ENCODE measurements at regions not wholly inside any gene's neighbourhood (a gene's known extent, or its start where the extent isn't known, plus 50 kb on each side); places are given as distances from the start of the nearest gene placed in this dataset.

GRCh38 chr18:76691800-76692199 lies 130.6 kb upstream of the ZNF236 start:
- Histone ChIP-seq H3K27me3 (ENCODE audit: insufficient read depth, low read length, poor library complexity) (no peaks in the 10 kb centered on the region), H3K79me2 (ENCODE audit: control insufficient read depth, insufficient read depth, low read length) (no peaks in the 10 kb centered on the region), H3K4me3 (ENCODE audit: low read length) (no peak overlapping the region), H3K79me1 (ENCODE audit: low read length) (no peaks in the 10 kb centered on the region), H3K27ac (ENCODE audit: low read depth, low read length) (no peak overlapping the region), H3K18ac (ENCODE audit: low read length) (no peak overlapping the region), H3K9ac (ENCODE audit: low read length) (no peak overlapping the region), H2BK5ac (ENCODE audit: low read length) (no peak overlapping the region), H2BK120ac (ENCODE audit: low read depth, low read length) (no peak overlapping the region), H2AK5ac (ENCODE audit: low read length) (no peak overlapping the region), H4K5ac (ENCODE audit: low read length) (no peak overlapping the region), H3K56ac (ENCODE audit: low read length) (no peak overlapping the region), H3K36me3 (ENCODE audit: control insufficient read depth, insufficient read depth, low read length) (no peaks in the 10 kb centered on the region), H4K8ac (ENCODE audit: low read depth, low read length) (no peak overlapping the region), H2BK15ac (replicated peaks; ENCODE audit: low read depth) (no peak overlapping the region), H3K4ac (ENCODE audit: low read depth, low read length) (no peak overlapping the region), H3K4me1 (ENCODE audit: control insufficient read depth, low read depth, low read length) (no peaks in the 10 kb centered on the region), H3K23ac (ENCODE audit: low read length) (no peak overlapping the region), H3K4me2 (ENCODE audit: low read length) (no peak overlapping the region)
- no peak for DNase-seq
- WGBS (ENCODE audit: extremely low coverage, insufficient coverage, low lambda C conversion rate), result no CpG with 5 or more reads among the region's 7 CpGs

- Histone ChIP-seq H4K8ac (ENCODE audit: low read depth, low read length) (no peak overlapping the region), H4K5ac (ENCODE audit: low read length) (no peak overlapping the region), H3K4me3 (ENCODE audit: low read length) (no peak overlapping the region), H3K23ac (ENCODE audit: low read length) (no peak overlapping the region), H3K79me1 (ENCODE audit: low read length) (no peaks in the 10 kb centered on the region), H2BK15ac (replicated peaks; ENCODE audit: low read depth) (no peak overlapping the region), H2AK5ac (ENCODE audit: low read length) (no peak overlapping the region), H3K4me2 (ENCODE audit: low read length) (no peak overlapping the region), H3K9ac (ENCODE audit: low read length) (no peak overlapping the region), H3K36me3 (ENCODE audit: control insufficient read depth, insufficient read depth, low read length) (no peaks in the 10 kb centered on the region), H3K4me1 (ENCODE audit: control insufficient read depth, low read depth, low read length) (no peaks in the 10 kb centered on the region), H2BK120ac (ENCODE audit: low read depth, low read length) (no peak overlapping the region), H3K4ac (ENCODE audit: low read depth, low read length) (no peak overlapping the region), H3K27me3 (ENCODE audit: insufficient read depth, low read length, poor library complexity) (no peaks in the 10 kb centered on the region), H3K18ac (ENCODE audit: low read length) (no peak overlapping the region), H2BK5ac (ENCODE audit: low read length) (no peak overlapping the region), H3K79me2 (ENCODE audit: control insufficient read depth, insufficient read depth, low read length) (no peaks in the 10 kb centered on the region), H3K27ac (ENCODE audit: low read depth, low read length) (no peak overlapping the region), H3K56ac (ENCODE audit: low read length) (no peak overlapping the region)
- DNase-seq, result peak; percentile 22
- WGBS (ENCODE audit: extremely low coverage, insufficient coverage, low lambda C conversion rate), result no CpG with 5 or more reads among the region's 7 CpGs
Observed at GRCh38 chr18:76689646-76690264, 132.6 kb upstream of the ZNF236 start.

GRCh38 chr18:76688724-76689472 lies 133.5 kb upstream of the ZNF236 start:
- H3K27ac ChIP-seq (ENCODE audit: low read depth, low read length), result no peak overlapping the region
- H3K23ac ChIP-seq (ENCODE audit: low read length), result no peak overlapping the region
- H3K79me1 ChIP-seq (ENCODE audit: low read length), result no peaks in the 10 kb centered on the region
- H3K56ac ChIP-seq (ENCODE audit: low read length), result no peak overlapping the region
- no peak overlapping the region for H2BK120ac ChIP-seq (ENCODE audit: low read depth, low read length)
- no peak overlapping the region for H2BK5ac ChIP-seq (ENCODE audit: low read length)
- no peak overlapping the region for H3K4me3 ChIP-seq (ENCODE audit: low read length)
- H3K9ac ChIP-seq (ENCODE audit: low read length), result no peak overlapping the region
- DNase-seq, result no peak
- H4K5ac ChIP-seq (ENCODE audit: low read length), result no peak overlapping the region
- H2AK5ac ChIP-seq (ENCODE audit: low read length), result no peak overlapping the region
- H3K18ac ChIP-seq (ENCODE audit: low read length), result no peak overlapping the region
- no peaks in the 10 kb centered on the region for H3K4me1 ChIP-seq (ENCODE audit: control insufficient read depth, low read depth, low read length)
- no peaks in the 10 kb centered on the region for H3K79me2 ChIP-seq (ENCODE audit: control insufficient read depth, insufficient read depth, low read length)
- no peak overlapping the region for H4K8ac ChIP-seq (ENCODE audit: low read depth, low read length)
- no peak overlapping the region for H2BK15ac ChIP-seq (replicated peaks; ENCODE audit: low read depth)
- no peak overlapping the region for H3K4me2 ChIP-seq (ENCODE audit: low read length)
- H3K27me3 ChIP-seq (ENCODE audit: insufficient read depth, low read length, poor library complexity), result no peaks in the 10 kb centered on the region
- WGBS (ENCODE audit: extremely low coverage, insufficient coverage, low lambda C conversion rate), result no CpG with 5 or more reads among the region's 15 CpGs
- H3K36me3 ChIP-seq (ENCODE audit: control insufficient read depth, insufficient read depth, low read length), result no peaks in the 10 kb centered on the region
- no peak overlapping the region for H3K4ac ChIP-seq (ENCODE audit: low read depth, low read length)

GRCh38 chr18:76687304-76687962 lies 134.9 kb upstream of the ZNF236 start:
- no CpG with 5 or more reads among the region's 10 CpGs for WGBS (ENCODE audit: extremely low coverage, insufficient coverage, low lambda C conversion rate)
- H3K4me2 ChIP-seq (ENCODE audit: low read length), result no peak overlapping the region
- no peaks in the 10 kb centered on the region for H3K4me1 ChIP-seq (ENCODE audit: control insufficient read depth, low read depth, low read length)
- H3K27me3 ChIP-seq (ENCODE audit: insufficient read depth, low read length, poor library complexity), result no peaks in the 10 kb centered on the region
- no peaks in the 10 kb centered on the region for H3K36me3 ChIP-seq (ENCODE audit: control insufficient read depth, insufficient read depth, low read length)
- no peak overlapping the region for H2AK5ac ChIP-seq (ENCODE audit: low read length)
- H3K79me2 ChIP-seq (ENCODE audit: control insufficient read depth, insufficient read depth, low read length), result no peaks in the 10 kb centered on the region
- peak; percentile 37 for DNase-seq
- H3K4me3 ChIP-seq (ENCODE audit: low read length), result no peak overlapping the region
- no peak overlapping the region for H2BK15ac ChIP-seq (replicated peaks; ENCODE audit: low read depth)
- no peak overlapping the region for H2BK120ac ChIP-seq (ENCODE audit: low read depth, low read length)
- no peak overlapping the region for H3K4ac ChIP-seq (ENCODE audit: low read depth, low read length)
- H4K5ac ChIP-seq (ENCODE audit: low read length), result no peak overlapping the region
- no peak overlapping the region for H3K23ac ChIP-seq (ENCODE audit: low read length)
- no peak overlapping the region for H2BK5ac ChIP-seq (ENCODE audit: low read length)
- no peak overlapping the region for H3K18ac ChIP-seq (ENCODE audit: low read length)
- no peak overlapping the region for H3K27ac ChIP-seq (ENCODE audit: low read depth, low read length)
- H3K9ac ChIP-seq (ENCODE audit: low read length), result no peak overlapping the region
- H3K79me1 ChIP-seq (ENCODE audit: low read length), result no peaks in the 10 kb centered on the region
- H4K8ac ChIP-seq (ENCODE audit: low read depth, low read length), result no peak overlapping the region
- no peak overlapping the region for H3K56ac ChIP-seq (ENCODE audit: low read length)

- no CpG with 5 or more reads among the region's 11 CpGs for WGBS (ENCODE audit: extremely low coverage, insufficient coverage, low lambda C conversion rate)
- no peak overlapping the region for H3K4ac ChIP-seq (ENCODE audit: low read depth, low read length)
- H2BK15ac ChIP-seq (replicated peaks; ENCODE audit: low read depth), result no peak overlapping the region
- no peak overlapping the region for H3K27ac ChIP-seq (ENCODE audit: low read depth, low read length)
- H3K79me2 ChIP-seq (ENCODE audit: control insufficient read depth, insufficient read depth, low read length), result no peaks in the 10 kb centered on the region
- H3K4me1 ChIP-seq (ENCODE audit: control insufficient read depth, low read depth, low read length), result no peaks in the 10 kb centered on the region
- H3K36me3 ChIP-seq (ENCODE audit: control insufficient read depth, insufficient read depth, low read length), result no peaks in the 10 kb centered on the region
- no peak overlapping the region for H3K56ac ChIP-seq (ENCODE audit: low read length)
- no peak overlapping the region for H2BK5ac ChIP-seq (ENCODE audit: low read length)
- H3K23ac ChIP-seq (ENCODE audit: low read length), result no peak overlapping the region
- no peak overlapping the region for H4K8ac ChIP-seq (ENCODE audit: low read depth, low read length)
- no peak overlapping the region for H4K5ac ChIP-seq (ENCODE audit: low read length)
- H2BK120ac ChIP-seq (ENCODE audit: low read depth, low read length), result no peak overlapping the region
- H3K79me1 ChIP-seq (ENCODE audit: low read length), result no peaks in the 10 kb centered on the region
- H3K18ac ChIP-seq (ENCODE audit: low read length), result no peak overlapping the region
- H3K4me3 ChIP-seq (ENCODE audit: low read length), result no peak overlapping the region
- no peak overlapping the region for H3K9ac ChIP-seq (ENCODE audit: low read length)
- no peak overlapping the region for H2AK5ac ChIP-seq (ENCODE audit: low read length)
- peak; percentile 64 for DNase-seq
- no peaks in the 10 kb centered on the region for H3K27me3 ChIP-seq (ENCODE audit: insufficient read depth, low read length, poor library complexity)
- no peak overlapping the region for H3K4me2 ChIP-seq (ENCODE audit: low read length)
Observed at GRCh38 chr18:76686737-76687231, 135.6 kb upstream of the ZNF236 start.
